ENCODE measurements at regions not wholly inside any gene's neighbourhood (a gene's known extent, or its start where the extent isn't known, plus 50 kb on each side); places are given as distances from the start of the nearest gene placed in this dataset.

- Mint-ChIP-seq H3K4me3 (no peak overlapping the region), H3K4me1 (ENCODE audit: low read depth in 2 of 2) (no peaks in the 10 kb centered on the region), H3K27me3 (no peaks in the 10 kb centered on the region), H3K27ac (no peak overlapping the region), H3K9me3 (peaks cover 22% of the 10 kb centered on the region), H3K36me3 (no peaks in the 10 kb centered on the region)
- DNase-seq (ENCODE audit: low spot score) = no peak
- no peak for ATAC-seq
These were observed 125.0 kb upstream of the PEX5L start for GRCh38 chr3:180161770-180162169.

- ATAC-seq (no peak), DNase-seq (ENCODE audit: low spot score) (no peak)
- H3K27me3 Mint-ChIP-seq = no peaks in the 10 kb centered on the region
- no peaks in the 10 kb centered on the region for H3K36me3 Mint-ChIP-seq
- peaks cover 12% of the 10 kb centered on the region for H3K9me3 Mint-ChIP-seq
- no peaks in the 10 kb centered on the region for H3K4me1 Mint-ChIP-seq (ENCODE audit: low read depth in 2 of 2)
- H3K27ac Mint-ChIP-seq = no peak overlapping the region
- H3K4me3 Mint-ChIP-seq = no peak overlapping the region
These were observed 138.8 kb upstream of the PEX5L start for GRCh38 chr3:180175572-180175971.

GRCh38 chr3:180176059-180176458 is 139.3 kb upstream of the PEX5L start:
- H3K9me3 Mint-ChIP-seq = peaks cover 15% of the 10 kb centered on the region
- H3K4me1 Mint-ChIP-seq (ENCODE audit: low read depth in 2 of 2) = no peaks in the 10 kb centered on the region

GRCh38 chr3:180177255-180177654 is 140.5 kb upstream of the PEX5L start:
- DNase-seq (ENCODE audit: low spot score) = no peak
- no peak overlapping the region for H3K27ac Mint-ChIP-seq
- H3K27me3 Mint-ChIP-seq = no peaks in the 10 kb centered on the region
- H3K9me3 Mint-ChIP-seq = peaks cover 15% of the 10 kb centered on the region
- no peak overlapping the region for H3K4me3 Mint-ChIP-seq
- no peak for ATAC-seq
- H3K36me3 Mint-ChIP-seq = no peaks in the 10 kb centered on the region
- no peaks in the 10 kb centered on the region for H3K4me1 Mint-ChIP-seq (ENCODE audit: low read depth in 2 of 2)

More at GRCh38 chr3:180176059-180176458, 139.3 kb upstream of the PEX5L start:
- Mint-ChIP-seq H3K27ac (no peak overlapping the region), H3K4me3 (no peak overlapping the region), H3K27me3 (no peaks in the 10 kb centered on the region), H3K36me3 (no peaks in the 10 kb centered on the region)
- ATAC-seq = no peak
- DNase-seq (ENCODE audit: low spot score) = no peak

- Mint-ChIP-seq H3K9me3 (peaks cover 11% of the 10 kb centered on the region), H3K27me3 (no peaks in the 10 kb centered on the region), H3K27ac (no peak overlapping the region), H3K4me3 (no peak overlapping the region), H3K36me3 (no peaks in the 10 kb centered on the region), H3K4me1 (ENCODE audit: low read depth in 2 of 2) (no peaks in the 10 kb centered on the region)
- DNase-seq (ENCODE audit: low spot score) (no peak), ATAC-seq (no peak)
These were observed 142.8 kb upstream of the PEX5L start for GRCh38 chr3:180179562-180179961.

GRCh38 chr3:180180795-180181194 is 144.1 kb upstream of the PEX5L start:
- ATAC-seq (no peak), DNase-seq (ENCODE audit: low spot score) (no peak)
- Mint-ChIP-seq H3K4me1 (ENCODE audit: low read depth in 2 of 2) (no peaks in the 10 kb centered on the region), H3K36me3 (no peaks in the 10 kb centered on the region), H3K9me3 (peaks cover 8% of the 10 kb centered on the region), H3K27me3 (no peaks in the 10 kb centered on the region), H3K27ac (no peak overlapping the region), H3K4me3 (no peak overlapping the region)

- Mint-ChIP-seq H3K36me3 (no peaks in the 10 kb centered on the region), H3K27me3 (no peaks in the 10 kb centered on the region), H3K4me3 (no peak overlapping the region), H3K9me3 (peaks cover 8% of the 10 kb centered on the region), H3K27ac (no peak overlapping the region), H3K4me1 (ENCODE audit: low read depth in 2 of 2) (no peaks in the 10 kb centered on the region)
- DNase-seq (ENCODE audit: low spot score) (no peak), ATAC-seq (no peak)
These were observed 144.7 kb upstream of the PEX5L start for GRCh38 chr3:180181387-180181786.

- H3K27me3 Mint-ChIP-seq = no peaks in the 10 kb centered on the region
These were observed 146.6 kb upstream of the PEX5L start for GRCh38 chr3:180183346-180183745.

GRCh38 chr3:180184816-180185215 is 148.1 kb upstream of the PEX5L start:
- peaks cover 9% of the 10 kb centered on the region for H3K9me3 Mint-ChIP-seq
- H3K36me3 Mint-ChIP-seq = no peaks in the 10 kb centered on the region
- H3K27ac Mint-ChIP-seq = no peak overlapping the region
- no peaks in the 10 kb centered on the region for H3K27me3 Mint-ChIP-seq
- no peaks in the 10 kb centered on the region for H3K4me1 Mint-ChIP-seq (ENCODE audit: low read depth in 2 of 2)
- no peak for DNase-seq (ENCODE audit: low spot score)
- no peak overlapping the region for H3K4me3 Mint-ChIP-seq
- ATAC-seq = no peak

More at GRCh38 chr3:180183346-180183745, 146.6 kb upstream of the PEX5L start:
- ATAC-seq = no peak
- DNase-seq (ENCODE audit: low spot score) = no peak
- no peak overlapping the region for H3K4me3 Mint-ChIP-seq
- H3K9me3 Mint-ChIP-seq = peaks cover 6% of the 10 kb centered on the region
- H3K27ac Mint-ChIP-seq = no peak overlapping the region
- no peaks in the 10 kb centered on the region for H3K36me3 Mint-ChIP-seq
- H3K4me1 Mint-ChIP-seq (ENCODE audit: low read depth in 2 of 2) = no peaks in the 10 kb centered on the region

GRCh38 chr3:180185650-180186049 is 148.9 kb upstream of the PEX5L start:
- DNase-seq (ENCODE audit: low spot score) = no peak
- no peaks in the 10 kb centered on the region for H3K36me3 Mint-ChIP-seq
- no peaks in the 10 kb centered on the region for H3K4me1 Mint-ChIP-seq (ENCODE audit: low read depth in 2 of 2)
- H3K9me3 Mint-ChIP-seq = peaks cover 9% of the 10 kb centered on the region
- H3K27me3 Mint-ChIP-seq = no peaks in the 10 kb centered on the region
- no peak for ATAC-seq
- no peak overlapping the region for H3K27ac Mint-ChIP-seq
- H3K4me3 Mint-ChIP-seq = no peak overlapping the region

- no peak for ATAC-seq
These were observed 152.0 kb upstream of the PEX5L start for GRCh38 chr3:180188512-180189309.

GRCh38 chr3:180189310-180189648 is 152.5 kb upstream of the PEX5L start:
- no peak for ATAC-seq
- peaks cover 11% of the 10 kb centered on the region for H3K9me3 Mint-ChIP-seq
- DNase-seq (ENCODE audit: low spot score) = no peak
- no peaks in the 10 kb centered on the region for H3K36me3 Mint-ChIP-seq
- no peak overlapping the region for H3K4me3 Mint-ChIP-seq
- no peaks in the 10 kb centered on the region for H3K4me1 Mint-ChIP-seq (ENCODE audit: low read depth in 2 of 2)
- H3K27me3 Mint-ChIP-seq = no peaks in the 10 kb centered on the region
- no peak overlapping the region for H3K27ac Mint-ChIP-seq

More at GRCh38 chr3:180188512-180189309, 152.0 kb upstream of the PEX5L start:
- Mint-ChIP-seq H3K36me3 (no peaks in the 10 kb centered on the region), H3K9me3 (peaks cover 7% of the 10 kb centered on the region), H3K27me3 (no peaks in the 10 kb centered on the region), H3K4me1 (ENCODE audit: low read depth in 2 of 2) (no peaks in the 10 kb centered on the region), H3K27ac (no peak overlapping the region), H3K4me3 (no peak overlapping the region)
- DNase-seq (ENCODE audit: low spot score) = no peak

- Mint-ChIP-seq H3K9me3 (peaks cover 13% of the 10 kb centered on the region), H3K4me1 (ENCODE audit: low read depth in 2 of 2) (no peaks in the 10 kb centered on the region), H3K4me3 (no peak overlapping the region), H3K27me3 (no peaks in the 10 kb centered on the region), H3K27ac (no peak overlapping the region), H3K36me3 (no peaks in the 10 kb centered on the region)
- DNase-seq (ENCODE audit: low spot score) = no peak
- ATAC-seq = no peak
These were observed 159.9 kb upstream of the PEX5L start for GRCh38 chr3:180196658-180197057.

- Mint-ChIP-seq H3K9me3 (peaks cover 14% of the 10 kb centered on the region), H3K4me1 (ENCODE audit: low read depth in 2 of 2) (no peaks in the 10 kb centered on the region), H3K4me3 (no peak overlapping the region), H3K36me3 (no peaks in the 10 kb centered on the region), H3K27ac (no peak overlapping the region), H3K27me3 (no peaks in the 10 kb centered on the region)
- ATAC-seq (no peak), DNase-seq (ENCODE audit: low spot score) (no peak)
These were observed 162.8 kb upstream of the PEX5L start for GRCh38 chr3:180199417-180199995.
